ENCODE measurements at regions not wholly inside any gene's neighbourhood (a gene's known extent, or its start where the extent isn't known, plus 50 kb on each side); places are given as distances from the start of the nearest gene placed in this dataset.

GRCh38 chr11:30107899-30108298, 91.1 kb upstream of the KCNA4 start:
- no peak for DNase-seq (ENCODE audit: extremely low read depth, low read depth)
- no peak overlapping the region for H3K4me3 ChIP-seq (replicated peaks; ENCODE audit: low read depth, low read length)
- no peak for TF ChIP-seq CTCF (IDR thresholded peaks at IDR 0.05; ENCODE audit: low read depth, low read length, missing control alignments)

DNA sequence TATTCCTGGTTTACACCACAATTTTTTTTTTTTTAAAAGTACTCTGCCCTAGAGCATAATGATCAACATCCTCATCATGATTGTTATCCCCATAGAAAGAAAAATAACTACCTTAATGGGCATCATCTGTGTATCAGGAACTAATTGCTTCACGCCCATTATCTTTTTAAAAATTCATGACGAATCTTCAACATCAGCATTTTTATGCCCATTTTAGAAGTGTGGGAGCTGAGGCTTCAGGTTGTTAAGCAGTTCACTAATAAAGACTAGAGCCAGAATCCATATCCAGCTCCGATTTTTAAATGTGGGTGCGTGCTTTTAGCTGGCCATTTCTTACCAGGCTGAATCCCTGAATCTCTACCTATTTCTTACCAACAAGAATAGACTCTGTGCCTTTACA, 92.9 kb upstream of the KCNA4 start:
- no peak for TF ChIP-seq CTCF (IDR thresholded peaks at IDR 0.05; ENCODE audit: low read depth, low read length, missing control alignments)
- DNase-seq (ENCODE audit: extremely low read depth, low read depth): no peak
- no peak overlapping the region for H3K4me3 ChIP-seq (replicated peaks; ENCODE audit: low read depth, low read length)

GRCh38 chr11:30110691-30111090, 93.9 kb upstream of the KCNA4 start:
- no peak for TF ChIP-seq CTCF (IDR thresholded peaks at IDR 0.05; ENCODE audit: low read depth, low read length, missing control alignments)
- no peak for DNase-seq (ENCODE audit: extremely low read depth, low read depth)
- no peak overlapping the region for H3K4me3 ChIP-seq (replicated peaks; ENCODE audit: low read depth, low read length)

GRCh38 chr11:30111786-30112185, 95.0 kb upstream of the KCNA4 start:
- no peak overlapping the region for H3K4me3 ChIP-seq (replicated peaks; ENCODE audit: low read depth, low read length)
- no peak for TF ChIP-seq CTCF (IDR thresholded peaks at IDR 0.05; ENCODE audit: low read depth, low read length, missing control alignments)
- no peak for DNase-seq (ENCODE audit: extremely low read depth, low read depth)

DNA sequence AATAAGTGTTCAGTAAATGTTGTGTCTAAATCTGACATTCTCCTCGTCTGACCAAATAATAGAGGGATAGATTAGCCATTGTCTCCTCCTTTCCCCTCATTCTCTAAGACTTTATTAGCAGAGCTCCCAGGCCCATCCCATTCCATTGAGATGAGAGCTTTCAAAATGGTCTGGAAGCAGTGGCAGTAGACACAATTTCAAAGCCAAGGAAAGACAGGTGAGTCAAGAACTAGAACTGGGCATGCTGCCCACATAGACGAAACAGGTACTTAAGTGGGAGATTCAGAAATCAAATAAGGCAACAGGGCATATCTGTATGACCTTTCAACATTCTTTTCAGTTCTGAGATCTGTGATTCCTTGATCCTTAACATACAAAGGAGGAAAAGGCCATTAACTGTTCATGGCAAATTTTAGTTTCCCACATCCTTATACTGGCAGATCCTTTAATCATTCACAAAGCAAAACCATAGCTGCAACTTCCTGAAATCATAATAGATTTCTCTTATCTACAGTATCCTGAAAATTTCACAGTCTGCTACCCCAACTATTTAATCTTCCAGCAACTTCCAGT, 96.6 kb upstream of the KCNA4 start:
- H3K4me3 ChIP-seq (replicated peaks; ENCODE audit: low read depth, low read length): no peak overlapping the region
- no peak for DNase-seq (ENCODE audit: extremely low read depth, low read depth)
- no peak for TF ChIP-seq CTCF (IDR thresholded peaks at IDR 0.05; ENCODE audit: low read depth, low read length, missing control alignments)

GRCh38 chr11:30116512-30116911, 99.7 kb upstream of the KCNA4 start:
- DNase-seq (ENCODE audit: extremely low read depth, low read depth): no peak
- no peak overlapping the region for H3K4me3 ChIP-seq (replicated peaks; ENCODE audit: low read depth, low read length)
- TF ChIP-seq CTCF (IDR thresholded peaks at IDR 0.05; ENCODE audit: low read depth, low read length, missing control alignments): no peak

DNA sequence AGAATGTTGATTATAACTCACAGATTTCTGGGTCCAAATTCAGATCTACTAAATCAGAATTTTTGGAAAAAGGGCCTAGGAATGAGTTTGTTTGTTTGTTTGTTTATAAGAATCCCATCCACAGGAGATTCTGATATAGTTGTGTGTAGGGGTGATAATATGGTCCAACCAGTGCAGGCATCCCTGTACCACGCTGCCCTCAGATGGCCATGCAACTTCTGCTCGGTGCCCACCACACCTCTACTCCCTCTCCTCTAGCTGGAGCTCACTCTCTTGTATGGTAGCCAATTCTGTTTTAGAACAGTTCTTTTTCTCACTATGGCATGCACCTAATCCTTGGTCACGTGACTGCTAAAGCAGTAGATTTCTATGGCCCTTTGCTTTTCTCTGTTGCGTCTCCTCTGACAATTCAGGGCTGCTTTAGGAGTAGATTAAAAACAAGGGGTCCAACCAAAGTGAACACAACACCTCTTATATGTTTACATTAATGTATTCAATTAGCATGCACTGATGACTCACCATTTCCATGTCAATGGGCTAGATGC, 103.3 kb upstream of the KCNA4 start:
- H3K4me3 ChIP-seq (replicated peaks; ENCODE audit: low read depth, low read length): no peak overlapping the region
- TF ChIP-seq CTCF (IDR thresholded peaks at IDR 0.05; ENCODE audit: low read depth, low read length, missing control alignments): no peak
- no peak for DNase-seq (ENCODE audit: extremely low read depth, low read depth)
